HEK293T (cell line): ENCODE measurements at regions not wholly inside any gene's neighbourhood (a gene's known extent, or its start where the extent isn't known, plus 50 kb on each side); places are given as distances from the start of the nearest gene placed in this dataset.
A peak's percentile ranks its signal among the peaks of the same experiment; 100 is the strongest.

Experiments
- CTCF ChIA-PET: fragments of 350-600 bp; formaldehyde crosslinking; extraction: SDS; loops from one replicate; lab custom pipeline; 2021; ENCODE audit warnings: antibody characterized with exemption, inconsistent platforms; lab: Yijun Ruan, JAX
- POLR2A ChIA-PET: fragments of 350-600 bp; formaldehyde crosslinking; extraction: SDS; loops from one replicate; lab custom pipeline; 2020; ENCODE audit warnings: antibody characterized with exemption, inconsistent platforms; lab: Yijun Ruan, JAX
- DNase-seq: peaks from one replicate; pipeline ENCODE4 v3.0.0; 2012; ENCODE audit warnings: mixed read lengths; ENCODE audit errors: extremely low spot score
- ARNT ChIP-seq: fragments of 450-650 bp; IDR thresholded peaks from 2 replicates; pipeline ENCODE4 v1.6.1; 2017; ENCODE audit warnings: mild to moderate bottlenecking
- BHLHE40 ChIP-seq: fragments of 450-650 bp; IDR thresholded peaks from 2 replicates; pipeline ENCODE4 v1.6.1; 2016; ENCODE audit warnings: mild to moderate bottlenecking, moderate library complexity, borderline replicate concordance
- CTBP1 ChIP-seq: fragments of 450-650 bp; IDR thresholded peaks from 2 replicates; pipeline ENCODE4 v1.6.1; 2016; ENCODE audit warnings: borderline replicate concordance
- ELF4 ChIP-seq: fragments of 450-650 bp; IDR thresholded peaks from 2 replicates; pipeline ENCODE4 v1.6.1; 2017; ENCODE audit warnings: antibody characterized with exemption
- FOXA1 ChIP-seq: fragments of 450-650 bp; IDR thresholded peaks from 2 replicates; pipeline ENCODE4 v1.6.1; 2016; ENCODE audit warnings: mild to moderate bottlenecking
- FOXK2 ChIP-seq: fragments of 450-650 bp; IDR thresholded peaks from 2 replicates; pipeline ENCODE4 v1.6.1; 2016; ENCODE audit warnings: mild to moderate bottlenecking
- FOXM1 ChIP-seq: fragments of 450-650 bp; IDR thresholded peaks from 2 replicates; pipeline ENCODE4 v1.6.1; 2017; ENCODE audit warnings: mild to moderate bottlenecking, borderline replicate concordance
- HDGF ChIP-seq: fragments of 450-650 bp; IDR thresholded peaks from 2 replicates; pipeline ENCODE4 v1.6.1; 2017; ENCODE audit warnings: antibody characterized with exemption, borderline replicate concordance
- L3MBTL2 ChIP-seq: fragments of 450-650 bp; conservative IDR thresholded peaks from 2 replicates; pipeline ENCODE4 v1.6.1; 2016; ENCODE audit warnings: mild to moderate bottlenecking
- LEF1 ChIP-seq: fragments of 450-650 bp; IDR thresholded peaks from 2 replicates; pipeline ENCODE4 v1.6.1; 2017; ENCODE audit warnings: mild to moderate bottlenecking, borderline replicate concordance
- NFRKB ChIP-seq: fragments of 450-650 bp; IDR thresholded peaks from 2 replicates; pipeline ENCODE4 v1.6.1; 2016; ENCODE audit warnings: mild to moderate bottlenecking, moderate library complexity
- SP1 ChIP-seq: fragments of 450-650 bp; IDR thresholded peaks from 2 replicates; pipeline ENCODE4 v1.6.1; 2017
- SUZ12 ChIP-seq: fragments of 450-650 bp; IDR thresholded peaks from 2 replicates; pipeline ENCODE4 v1.6.1; 2016; ENCODE audit warnings: mild to moderate bottlenecking
- TARDBP ChIP-seq: fragments of 450-650 bp; IDR thresholded peaks from 2 replicates; pipeline ENCODE4 v1.6.1; 2016
- ZNF384 ChIP-seq: fragments of 450-650 bp; IDR thresholded peaks from 2 replicates; pipeline ENCODE4 v1.6.1; 2016
- TF ChIP-seq, protein P1 (sequence below): fragments of 450-650 bp; IDR thresholded peaks from 2 replicates; pipeline ENCODE4 v1.6.1; 2016

DNA sequence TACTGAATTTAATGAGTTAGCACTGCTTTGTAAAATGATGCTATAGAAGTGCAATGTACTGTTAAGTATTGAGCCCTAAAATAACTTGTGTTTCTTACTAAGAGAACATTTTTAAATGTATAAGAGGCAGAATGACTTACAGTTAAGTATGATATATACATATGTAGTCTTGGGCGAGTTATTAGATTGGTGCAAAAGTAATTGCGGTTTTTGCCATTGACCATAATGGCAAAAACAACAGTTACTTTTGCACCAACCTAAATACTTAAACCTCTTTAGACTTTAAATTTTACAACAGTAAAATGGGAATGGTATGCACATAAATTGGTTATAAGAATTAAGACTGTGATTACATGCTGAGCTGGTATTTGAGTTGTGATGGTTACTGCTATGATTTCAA lies 79.8 kb downstream of the CNTN3 start:
- ChIA-PET CTCF (no interaction called here), POLR2A (no interaction called here)
- no peak for DNase-seq
- no peak for TF ChIP-seq HDGF
- no peak for TF ChIP-seq FOXM1
- TF ChIP-seq TARDBP, result no peak
- TF ChIP-seq CTBP1, result no peak
- no peak for TF ChIP-seq ARNT
- no peak for TF ChIP-seq SUZ12
- TF ChIP-seq ELF4, result peak; percentile 59; the same call in 1 of the 2 replicates
- TF ChIP-seq, protein P1, sequence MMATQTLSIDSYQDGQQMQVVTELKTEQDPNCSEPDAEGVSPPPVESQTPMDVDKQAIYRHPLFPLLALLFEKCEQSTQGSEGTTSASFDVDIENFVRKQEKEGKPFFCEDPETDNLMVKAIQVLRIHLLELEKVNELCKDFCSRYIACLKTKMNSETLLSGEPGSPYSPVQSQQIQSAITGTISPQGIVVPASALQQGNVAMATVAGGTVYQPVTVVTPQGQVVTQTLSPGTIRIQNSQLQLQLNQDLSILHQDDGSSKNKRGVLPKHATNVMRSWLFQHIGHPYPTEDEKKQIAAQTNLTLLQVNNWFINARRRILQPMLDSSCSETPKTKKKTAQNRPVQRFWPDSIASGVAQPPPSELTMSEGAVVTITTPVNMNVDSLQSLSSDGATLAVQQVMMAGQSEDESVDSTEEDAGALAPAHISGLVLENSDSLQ, result no peak

GRCh38 chr3:74532446-74532845 lies 82.0 kb downstream of the CNTN3 start:
- DNase-seq, result no peak
- CTCF ChIA-PET, result no interaction called here
- POLR2A ChIA-PET, result no interaction called here
- TF ChIP-seq NFRKB (no peak), ZNF384 (no peak), L3MBTL2 (no peak), HDGF (no peak), SP1 (no peak), FOXA1 (no peak), FOXK2 (no peak), FOXM1 (no peak), BHLHE40 (no peak), ELF4 (no peak), LEF1 (no peak), CTBP1 (no peak)

GRCh38 chr3:74531491-74531890 lies 83.0 kb downstream of the CNTN3 start:
- no peak for DNase-seq
- ChIA-PET POLR2A (no interaction called here), CTCF (no interaction called here)
- TF ChIP-seq L3MBTL2, result no peak
- TF ChIP-seq TARDBP, result no peak
- TF ChIP-seq ELF4, result no peak
- no peak for TF ChIP-seq HDGF
- no peak for TF ChIP-seq NFRKB
- TF ChIP-seq SUZ12, result no peak
- TF ChIP-seq SP1, result no peak
- no peak for TF ChIP-seq FOXA1

GRCh38 chr3:74529145-74529544 lies 85.3 kb downstream of the CNTN3 start:
- CTCF ChIA-PET, result no interaction called here
- TF ChIP-seq FOXK2 (no peak), FOXA1 (no peak), TARDBP (no peak), ELF4 (no peak), CTBP1 (no peak), ARNT (no peak), BHLHE40 (no peak), SP1 (no peak), NFRKB (no peak), ZNF384 (no peak), L3MBTL2 (no peak), LEF1 (no peak), SUZ12 (no peak), FOXM1 (no peak), HDGF (no peak)
- TF ChIP-seq, protein P1, result no peak
- DNase-seq, result no peak
- POLR2A ChIA-PET, result no interaction called here

GRCh38 chr3:74527566-74527965 lies 86.9 kb downstream of the CNTN3 start:
- ChIA-PET CTCF (no interaction called here), POLR2A (no interaction called here)
- DNase-seq, result no peak
- TF ChIP-seq SUZ12 (no peak), HDGF (no peak), L3MBTL2 (no peak), NFRKB (no peak), FOXK2 (no peak), FOXM1 (no peak), CTBP1 (no peak), LEF1 (no peak), ARNT (no peak), ZNF384 (no peak), FOXA1 (no peak)

DNA sequence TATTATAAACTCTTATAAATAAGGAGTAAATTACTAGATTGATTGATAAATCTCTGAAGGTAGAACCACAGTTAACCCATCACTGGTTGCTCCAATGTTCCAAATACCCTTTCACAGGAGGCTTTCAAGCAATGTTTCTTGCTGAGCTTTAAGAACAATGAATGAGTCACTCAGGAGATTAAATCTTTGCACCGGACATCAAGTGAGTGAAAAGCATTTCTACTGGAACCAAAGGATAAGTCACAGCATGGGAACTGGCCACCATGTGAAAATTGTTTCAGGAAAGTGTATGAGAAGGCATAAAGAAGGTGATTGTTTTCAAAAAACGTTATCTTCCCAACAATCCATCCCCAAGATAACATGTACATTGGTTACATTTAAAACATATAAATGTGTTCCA lies 90.6 kb downstream of the CNTN3 start:
- POLR2A ChIA-PET, result no interaction called here
- CTCF ChIA-PET, result no interaction called here
- no peak for DNase-seq
- TF ChIP-seq SP1 (no peak), ARNT (no peak), FOXA1 (no peak), ZNF384 (no peak), TARDBP (no peak), ELF4 (no peak), L3MBTL2 (no peak)

DNA sequence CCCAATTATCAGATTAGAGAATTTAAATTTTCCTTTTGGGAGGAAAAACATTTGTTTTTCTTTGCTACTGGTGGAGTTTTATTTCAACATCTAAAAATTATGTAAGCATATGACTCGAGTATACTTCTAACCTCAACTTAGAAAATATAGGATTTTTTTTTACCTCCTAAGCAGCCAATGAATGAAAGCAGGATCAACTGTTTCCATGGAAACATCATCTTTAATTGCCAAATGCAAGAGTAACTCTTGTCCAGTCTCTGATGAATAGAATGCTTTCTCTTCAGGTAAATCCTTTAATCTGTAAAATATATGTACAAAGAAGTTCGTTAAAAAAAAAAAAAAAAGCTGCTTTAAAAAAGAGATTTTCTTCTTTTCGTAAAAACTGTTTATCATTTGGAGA lies 93.6 kb downstream of the CNTN3 start:
- ChIA-PET CTCF (no interaction called here), POLR2A (no interaction called here)
- TF ChIP-seq, protein P1, result no peak
- no peak for TF ChIP-seq SUZ12
- no peak for TF ChIP-seq L3MBTL2
- no peak for TF ChIP-seq FOXK2
- no peak for TF ChIP-seq ZNF384
- no peak for TF ChIP-seq ELF4
- TF ChIP-seq TARDBP, result no peak
- no peak for TF ChIP-seq HDGF
- TF ChIP-seq CTBP1, result no peak
- TF ChIP-seq FOXM1, result no peak
- TF ChIP-seq BHLHE40, result no peak
- TF ChIP-seq ARNT, result no peak
- TF ChIP-seq LEF1, result no peak
- TF ChIP-seq FOXA1, result no peak
- no peak for TF ChIP-seq SP1
- no peak for TF ChIP-seq NFRKB
- no peak for DNase-seq
